ENCODE measurements at regions not wholly inside any gene's neighbourhood (a gene's known extent, or its start where the extent isn't known, plus 50 kb on each side); places are given as distances from the start of the nearest gene placed in this dataset. TPM values are rescaled to one million over a fixed set of nuclear protein-coding genes. Genes with fewer than 3 reads are reported as not detected.

GRCh38 chr12:68559984-68560850 lies 50.5 kb upstream of the RAP1B start:
- Histone ChIP-seq H3K27me3 (ENCODE audit: control insufficient read depth, insufficient read depth, low read length) (no peaks in the 10 kb centered on the region), H3K36me3 (ENCODE audit: control insufficient read depth, insufficient read depth, low read length) (no peaks in the 10 kb centered on the region), H3K4me3 (ENCODE audit: low read depth, low read length) (no peak overlapping the region)
- ChIA-PET CTCF (interaction anchor here (0.9 to 1.7 kb wide), 3 partner anchors 11 to 59 kb away, joined by 3 read pairs; no protein-coding TSS in a partner anchor), POLR2A (no interaction called here)
- TF ChIP-seq CTCF (IDR thresholded peaks at IDR 0.05; ENCODE audit: insufficient read depth, low read depth, low read length) = no peak
- no peak for DNase-seq (ENCODE audit: low read depth)

- no peak for TF ChIP-seq CTCF (IDR thresholded peaks at IDR 0.05; ENCODE audit: insufficient read depth, low read depth, low read length)
- Histone ChIP-seq H3K27me3 (ENCODE audit: control insufficient read depth, insufficient read depth, low read length) (no peaks in the 10 kb centered on the region), H3K36me3 (ENCODE audit: control insufficient read depth, insufficient read depth, low read length) (no peaks in the 10 kb centered on the region), H3K4me3 (ENCODE audit: low read depth, low read length) (no peak overlapping the region)
- ChIA-PET POLR2A (no interaction called here), CTCF (interaction anchor here (1.2 to 1.7 kb wide), 2 partner anchors 11 to 54 kb away, joined by 3 read pairs; no protein-coding TSS in a partner anchor)
- DNase-seq (ENCODE audit: low read depth) = no peak
These were observed 49.8 kb upstream of the RAP1B start for GRCh38 chr12:68560851-68561422.

Small RNA genes in the stretch of these regions (small RNA-seq; reads per million reads assigned to genes)
- not detected for gene AC008033.2 (ENCODE audit: insufficient read length, low read depth, low replicate concordance)
